PC-9 (cell line): ENCODE measurements at regions not wholly inside any gene's neighbourhood (a gene's known extent, or its start where the extent isn't known, plus 50 kb on each side); places are given as distances from the start of the nearest gene placed in this dataset.

Experiments
- CTCF ChIP-seq: fragments of 200-600 bp; sonication (generic); conservative IDR thresholded peaks from 2 replicates; pipeline ENCODE4 v1.6.1; 2017; ENCODE audit warnings: mixed run types, antibody characterized with exemption, mild to moderate bottlenecking, moderate library complexity
- EZH2 ChIP-seq: fragments of 200-600 bp; sonication (generic); IDR thresholded peaks from 2 replicates; pipeline ENCODE4 v1.8.0; 2017; ENCODE audit warnings: antibody characterized with exemption, low read depth

- no peak for TF ChIP-seq CTCF
- no peak for TF ChIP-seq EZH2
Measured at GRCh38 chr4:32633421-32633820, 1913.3 kb downstream of the PCDH7 start.
